Sigmoid colon (tissue), 4 donors: ENCODE measurements at regions not wholly inside any gene's neighbourhood (a gene's known extent, or its start where the extent isn't known, plus 50 kb on each side); places are given as distances from the start of the nearest gene placed in this dataset.

Experiments used
- CTCF ChIP-seq, 4 experiments: fragments of 450-650 bp in 3 of 4; fragments of 200-600 bp in 1 of 4; IDR thresholded peaks; one replicate each; pipeline ENCODE4 v1.5.1; 2016 to 2019; ENCODE audit warnings: antibody characterized with exemption in 4 of 4, mild to moderate bottlenecking in 3 of 4, moderate library complexity in 2 of 4
- POLR2A ChIP-seq, 2 donors: fragments of 450-650 bp; IDR thresholded peaks; one replicate each; pipeline ENCODE4 v1.6.1; 2016; ENCODE audit warnings: antibody characterized with exemption in 2 of 2, mild to moderate bottlenecking in 2 of 2, moderate library complexity in 2 of 2
- POLR2AphosphoS5 ChIP-seq, 4 donors: sonication (generic); formaldehyde crosslinking; IDR thresholded peaks; one replicate each; pipeline ENCODE4 v1.6.1; 2017; ENCODE audit warnings: antibody characterized with exemption in 4 of 4

- TF ChIP-seq CTCF (IDR thresholded peaks at IDR 0.05) (no peak), POLR2A (IDR thresholded peaks at IDR 0.05) (no peak), POLR2AphosphoS5 (IDR thresholded peaks at IDR 0.05) (no peak)
Observed at GRCh38 chr3:137079571-137079970, 121.8 kb downstream of the IL20RB start.
